Endothelial cell of umbilical vein (primary cell): ENCODE measurements at regions not wholly inside any gene's neighbourhood (a gene's known extent, or its start where the extent isn't known, plus 50 kb on each side); places are given as distances from the start of the nearest gene placed in this dataset.

Experiments
- BruUV-seq: library from RNA; stranded (reverse); fragments of 400-500 nt; replicated peaks from 2 replicates; lab custom pipeline; 2021; lab: Mats Ljungman, UMichigan
- CTCF ChIA-PET: fragments of 300-600, 350-600 bp; sonication (Branson Sonifier 250); formaldehyde crosslinking; loops from one replicate; lab custom pipeline; 2021; ENCODE audit warnings: antibody characterized with exemption, inconsistent platforms; lab: Charles Lee
- POLR2A ChIA-PET: fragments of 300-600, 350-600 bp; sonication (Branson Sonifier 250); formaldehyde crosslinking; loops from one replicate; lab custom pipeline; 2021; ENCODE audit warnings: antibody characterized with exemption, inconsistent platforms; lab: Charles Lee
- DNase-seq: peaks from one replicate; pipeline ENCODE4 v3.0.0-alpha.2; 2011; ENCODE audit warnings: low read depth, low spot score
- FAIRE-seq: peaks from 2 replicates; lab custom pipeline; 2011; peaks lifted over from hg19 to GRCh38; lab: Jason Lieb, UNC
- H2AFZ ChIP-seq: 2 replicates; pipeline ENCODE4 v1.6.0; 2012; ENCODE audit warnings: low read depth, low read length, control low read depth, inconsistent platforms
- H3K27ac ChIP-seq: 2 replicates; pipeline ENCODE4 v1.5.1; 2011; ENCODE audit warnings: low read depth, mild to moderate bottlenecking, control low read depth, low read length, moderate library complexity; ENCODE audit not compliant: insufficient read depth
- H3K27me3 ChIP-seq, 2 experiments: 2 replicates each; pipeline versions ENCODE4 v1.6.0 to v1.6.1; 2011; ENCODE audit warnings: low read length in 2 of 2, mixed read lengths in 1 of 2; ENCODE audit not compliant: control insufficient read depth in 2 of 2, insufficient read depth in 2 of 2
- H3K36me3 ChIP-seq, 2 experiments: 2 replicates in 1 of 2; 3 replicates in 1 of 2; pipeline ENCODE4 v1.5.1; 2011; ENCODE audit warnings: low read length in 2 of 2, mild to moderate bottlenecking in 1 of 2, moderate library complexity in 1 of 2; ENCODE audit not compliant: control insufficient read depth in 2 of 2, insufficient read depth in 2 of 2; ENCODE audit errors: extremely low read depth in 1 of 2
- H3K4me1 ChIP-seq: 3 replicates; pipeline ENCODE4 v1.5.1; 2011; ENCODE audit warnings: mild to moderate bottlenecking, low read length; ENCODE audit not compliant: control insufficient read depth, insufficient read depth; ENCODE audit errors: extremely low read depth
- H3K4me2 ChIP-seq: 2 replicates; pipeline ENCODE4 v1.6.1; 2011; ENCODE audit warnings: low read length, control low read depth, mixed read lengths; ENCODE audit not compliant: insufficient read depth
- H3K4me3 ChIP-seq, 3 experiments: fragments of 200-600 bp in 1 of 3; sonication (generic), shearing (Covaris generic) in 1 of 3; replicated peaks in 1 of 3; 2 replicates each; pipeline ENCODE4 v1.5.1; 2011 to 2016; ENCODE audit warnings: control low read depth in 3 of 3, low read length in 3 of 3, mild to moderate bottlenecking in 2 of 3, inconsistent platforms in 1 of 3, low read depth in 1 of 3, moderate library complexity in 1 of 3; ENCODE audit not compliant: insufficient read depth in 1 of 3
- H3K79me2 ChIP-seq: 2 replicates; pipeline ENCODE4 v1.6.0; 2012; ENCODE audit warnings: low read length, inconsistent platforms; ENCODE audit not compliant: control insufficient read depth, insufficient read depth
- H3K9ac ChIP-seq: replicated peaks from 2 replicates; pipeline ENCODE3; 2011; ENCODE audit warnings: low read length, control low read depth; ENCODE audit not compliant: insufficient read depth; ENCODE audit errors: extremely low read depth
- H3K9me1 ChIP-seq: replicated peaks from 3 replicates; pipeline ENCODE4 v1.6.0; 2011; ENCODE audit warnings: mild to moderate bottlenecking, low read length; ENCODE audit not compliant: control insufficient read depth, insufficient read depth; ENCODE audit errors: extremely low read depth
- H3K9me3 ChIP-seq: replicated peaks from 2 replicates; pipeline ENCODE4 v1.5.1; 2012; ENCODE audit warnings: low read length, inconsistent platforms; ENCODE audit not compliant: control insufficient read depth, insufficient read depth
- H4K20me1 ChIP-seq: replicated peaks from 2 replicates; pipeline ENCODE3; 2011; ENCODE audit warnings: mild to moderate bottlenecking, low read length; ENCODE audit not compliant: control insufficient read depth, insufficient read depth; ENCODE audit errors: extremely low read depth
- CTCF ChIP-seq, 2 donors: IDR thresholded peaks; 1 replicate in 1 of 2; 2 replicates in 1 of 2; pipeline ENCODE4 v1.5.1; 2011; ENCODE audit warnings: low read length in 2 of 2, mild to moderate bottlenecking in 2 of 2, moderate library complexity in 2 of 2, control low read depth in 1 of 2, inconsistent platforms in 1 of 2, low read depth in 1 of 2; ENCODE audit not compliant: insufficient read depth in 1 of 2; ENCODE audit errors: extremely low read depth in 1 of 2
- EZH2 ChIP-seq: IDR thresholded peaks from 2 replicates; pipeline ENCODE4 v1.6.1; 2012; ENCODE audit warnings: borderline replicate concordance, low read depth, mild to moderate bottlenecking, moderate library complexity, low read length, inconsistent platforms; ENCODE audit not compliant: severe bottlenecking
- FOS ChIP-seq: IDR thresholded peaks from 2 replicates; pipeline ENCODE4 v1.6.1; 2011; ENCODE audit warnings: mild to moderate bottlenecking, low read length, moderate library complexity, borderline replicate concordance; ENCODE audit not compliant: insufficient read depth
- GATA2 ChIP-seq: IDR thresholded peaks from 2 replicates; pipeline ENCODE4 v1.7.0; 2011; ENCODE audit warnings: low read depth, mild to moderate bottlenecking, moderate library complexity, mixed read lengths, low read length; ENCODE audit not compliant: insufficient read length, insufficient read depth
- JUN ChIP-seq: IDR thresholded peaks from 2 replicates; pipeline ENCODE4 v1.6.1; 2011; ENCODE audit warnings: borderline replicate concordance, low read depth; ENCODE audit not compliant: insufficient read length, insufficient read depth
- MAX ChIP-seq: IDR thresholded peaks from 2 replicates; pipeline ENCODE4 v1.6.1; 2011; ENCODE audit not compliant: insufficient read depth, insufficient read length
- MYC ChIP-seq: IDR thresholded peaks from one replicate; pipeline ENCODE4 v1.6.1; 2011; ENCODE audit warnings: mild to moderate bottlenecking, low read depth, low read length
- POLR2A ChIP-seq: IDR thresholded peaks from 2 replicates; pipeline ENCODE4 v1.6.1; 2012; ENCODE audit warnings: low read depth, mild to moderate bottlenecking, control low read depth, low read length
- POLR2AphosphoS5 ChIP-seq: IDR thresholded peaks from 2 replicates; pipeline ENCODE4 v1.6.1; 2012; ENCODE audit warnings: low read depth, mild to moderate bottlenecking, control low read depth, low read length, moderate library complexity; ENCODE audit not compliant: insufficient read depth
- dilution Hi-C: fragments of 300-500 bp; cut with MboI; formaldehyde crosslinking; loops from one replicate; pipeline ENCODE4 v1.15.0; 2019; ENCODE audit warnings: low sequenced_read_pairs; ENCODE audit not compliant: extremely low pct_ligation_motif_present
- intact Hi-C: fragments of 100-400 bp; cut with micrococcal nuclease; formaldehyde crosslinking; loops from one replicate; pipeline ENCODE4 v1.10.0; 2022

DNA sequence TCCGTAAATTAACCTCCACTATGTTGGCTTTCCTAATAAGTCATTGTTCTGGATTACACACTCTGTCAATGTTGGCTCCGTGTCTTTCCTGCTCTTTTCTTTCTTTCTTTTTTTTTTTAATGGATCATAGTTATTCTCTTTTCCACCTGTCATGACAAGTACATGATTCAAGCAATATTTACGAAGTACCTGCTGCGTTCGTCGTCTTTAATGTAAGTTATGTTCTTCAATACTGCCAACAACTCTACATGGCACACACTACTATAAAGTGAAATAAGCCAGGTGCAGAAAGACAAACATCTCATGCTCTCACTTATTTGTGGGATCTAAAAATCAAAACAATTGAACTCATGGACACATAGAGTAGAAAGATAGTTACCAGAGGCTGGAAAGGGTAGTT, 239.1 kb downstream of the SCG2 start:
- Histone ChIP-seq H3K4me1 (no peaks in the 10 kb centered on the region), H3K27me3 (no peaks in the 10 kb centered on the region), H3K4me2 (no peak overlapping the region), H4K20me1 (no peaks in the 10 kb centered on the region), H3K9me1 (no peaks in the 10 kb centered on the region), H3K9me3 (no peaks in the 10 kb centered on the region), H3K9ac (no peak overlapping the region), H3K27ac (no peak overlapping the region), H3K79me2 (no peaks in the 10 kb centered on the region), H2AFZ (no peak overlapping the region), H3K4me3 (no peak overlapping the region), H3K36me3 (no peaks in the 10 kb centered on the region)
- FAIRE-seq (no peak), DNase-seq (no peak)
- ChIA-PET POLR2A (no interaction called here), CTCF (no interaction called here)
- intact Hi-C loops = no loop called here
- TF ChIP-seq POLR2A (no peak), JUN (no peak), POLR2AphosphoS5 (no peak), FOS (no peak), MYC (no peak), MAX (no peak), EZH2 (no peak), CTCF (IDR thresholded peaks at IDR 0.05; ENCODE audit: extremely low read depth in 1 of 2, insufficient read depth in 1 of 2, low read depth in 1 of 2, low read length in 2 of 2) (no peak), GATA2 (no peak)
- BruUV-seq = no TSS peak
- dilution Hi-C loops = no loop called here
